SK-N-DZ (cell line): ENCODE measurements at regions not wholly inside any gene's neighbourhood (a gene's known extent, or its start where the extent isn't known, plus 50 kb on each side); places are given as distances from the start of the nearest gene placed in this dataset.

Experiments
- DNase-seq: peaks from one replicate; pipeline ENCODE4 v3.0.0-alpha.2; 2015; ENCODE audit warnings: low spot score

- DNase-seq: no peak
Measured at GRCh38 chr18:41545091-41545888, 409.7 kb upstream of the PIK3C3 start.

GRCh38 chr18:41543815-41544214 lies 411.2 kb upstream of the PIK3C3 start:
- DNase-seq: no peak

GRCh38 chr18:41540237-41540871 lies 414.7 kb upstream of the PIK3C3 start:
- peak; percentile 71 for DNase-seq

GRCh38 chr18:41538751-41539150 lies 416.3 kb upstream of the PIK3C3 start:
- DNase-seq: no peak

- no peak for DNase-seq
Measured at GRCh38 chr18:41537666-41538065, 417.4 kb upstream of the PIK3C3 start.

GRCh38 chr18:41532344-41533086 lies 422.5 kb upstream of the PIK3C3 start:
- peak; percentile 32 for DNase-seq

GRCh38 chr18:41530970-41531369 lies 424.1 kb upstream of the PIK3C3 start:
- no peak for DNase-seq

GRCh38 chr18:41529093-41529492 lies 425.9 kb upstream of the PIK3C3 start:
- DNase-seq: no peak

- no peak for DNase-seq
Measured at GRCh38 chr18:41526054-41526453, 429.0 kb upstream of the PIK3C3 start.

- no peak for DNase-seq
Measured at GRCh38 chr18:41524674-41525470, 430.2 kb upstream of the PIK3C3 start.

- DNase-seq: no peak
Measured at GRCh38 chr18:41517142-41517541, 437.9 kb upstream of the PIK3C3 start.

- no peak for DNase-seq
Measured at GRCh38 chr18:41513438-41513837, 441.6 kb upstream of the PIK3C3 start.

- no peak for DNase-seq
Measured at GRCh38 chr18:41504316-41504715, 450.7 kb upstream of the PIK3C3 start.

GRCh38 chr18:41501848-41502247 lies 453.2 kb upstream of the PIK3C3 start:
- no peak for DNase-seq

GRCh38 chr18:41499345-41499744 lies 455.7 kb upstream of the PIK3C3 start:
- no peak for DNase-seq

GRCh38 chr18:41490861-41491260 lies 464.2 kb upstream of the PIK3C3 start:
- DNase-seq: no peak

GRCh38 chr18:41486575-41486974 lies 468.5 kb upstream of the PIK3C3 start:
- no peak for DNase-seq

GRCh38 chr18:41484069-41484468 lies 471.0 kb upstream of the PIK3C3 start:
- DNase-seq: no peak

GRCh38 chr18:41482501-41482900 lies 472.5 kb upstream of the PIK3C3 start:
- DNase-seq: no peak

- DNase-seq: peak; percentile 82
Measured at GRCh38 chr18:41466436-41467160, 488.4 kb upstream of the PIK3C3 start.

- no peak for DNase-seq
Measured at GRCh38 chr18:41465386-41465785, 489.6 kb upstream of the PIK3C3 start.
